Hindlimb muscle (tissue), 1 donor: ENCODE measurements at regions not wholly inside any gene's neighbourhood (a gene's known extent, or its start where the extent isn't known, plus 50 kb on each side); places are given as distances from the start of the nearest gene placed in this dataset.

Experiments used
- DNase-seq: peaks from one replicate; pipeline ENCODE4 v3.0.0-alpha.2; 2013

DNA sequence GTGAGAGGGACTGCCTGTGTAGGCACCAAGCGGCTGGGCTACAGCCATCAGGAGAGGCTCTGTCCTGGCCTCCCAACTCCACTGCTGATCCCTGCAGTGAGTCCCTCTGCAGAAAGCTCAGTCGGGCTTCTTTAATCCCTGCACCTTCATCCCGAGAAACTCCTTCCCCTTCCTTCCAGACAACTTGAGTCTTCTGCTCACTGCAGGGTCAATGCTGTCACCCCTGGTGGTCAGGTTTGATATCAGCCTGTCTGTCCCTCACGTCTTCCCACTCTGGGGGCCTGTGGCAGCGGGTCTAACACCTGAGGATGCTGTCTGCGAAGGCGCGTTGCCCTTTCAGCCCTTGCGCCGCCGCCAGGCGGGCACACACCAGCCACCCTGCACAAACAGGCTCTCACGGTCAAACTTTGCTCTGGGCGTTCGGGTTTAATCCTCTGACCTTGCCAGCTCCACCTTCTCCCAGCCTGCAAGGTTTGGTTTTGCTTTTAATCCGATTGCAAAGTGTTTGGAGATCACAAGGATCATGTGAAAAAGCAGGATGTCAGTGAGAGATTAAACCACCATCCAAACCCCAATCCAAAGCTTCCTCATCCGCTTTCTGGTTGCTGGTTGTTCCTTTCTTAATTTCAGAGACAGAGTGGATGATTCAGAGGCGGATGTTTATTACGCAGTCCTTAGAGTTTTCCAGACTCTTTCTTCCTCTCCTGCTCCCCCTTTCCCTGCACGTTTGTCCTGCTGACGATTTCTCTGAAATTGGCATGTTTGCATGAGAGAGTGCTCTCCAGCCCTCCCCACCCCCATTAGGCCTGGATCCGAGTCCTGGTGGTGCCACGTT lies 74.8 kb upstream of the SLC34A2 start:
- no peak for DNase-seq

DNA sequence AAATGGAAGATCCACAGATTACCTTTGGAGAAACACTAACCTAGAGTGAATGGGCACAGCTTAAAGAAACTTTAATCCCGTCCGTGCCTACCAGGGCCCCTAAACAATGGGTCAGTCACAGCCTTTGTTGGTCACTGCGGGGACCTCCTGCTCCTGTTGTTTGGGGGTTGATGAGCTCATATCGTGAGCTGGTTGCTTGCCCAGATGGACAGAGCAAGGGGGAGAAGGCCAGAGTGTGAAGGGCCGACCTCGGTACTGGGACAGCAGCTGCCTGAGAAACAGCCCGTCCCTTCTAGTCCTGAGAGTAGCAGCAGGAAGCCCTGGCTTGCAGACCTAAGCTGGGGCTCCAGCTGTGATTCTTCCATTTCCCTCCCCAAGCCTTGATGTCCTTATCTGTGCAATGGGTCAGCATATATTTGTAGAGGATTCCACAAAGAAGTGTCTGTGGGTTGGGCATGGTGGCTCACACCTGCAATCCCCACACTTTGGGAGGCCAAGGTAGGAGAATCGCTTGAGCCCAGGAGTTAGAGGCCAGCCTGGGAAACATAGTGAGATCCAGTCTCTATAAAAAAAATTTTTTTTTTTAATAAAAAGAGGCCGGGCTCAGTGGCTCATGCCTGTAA lies 69.6 kb upstream of the SLC34A2 start:
- no peak for DNase-seq

DNA sequence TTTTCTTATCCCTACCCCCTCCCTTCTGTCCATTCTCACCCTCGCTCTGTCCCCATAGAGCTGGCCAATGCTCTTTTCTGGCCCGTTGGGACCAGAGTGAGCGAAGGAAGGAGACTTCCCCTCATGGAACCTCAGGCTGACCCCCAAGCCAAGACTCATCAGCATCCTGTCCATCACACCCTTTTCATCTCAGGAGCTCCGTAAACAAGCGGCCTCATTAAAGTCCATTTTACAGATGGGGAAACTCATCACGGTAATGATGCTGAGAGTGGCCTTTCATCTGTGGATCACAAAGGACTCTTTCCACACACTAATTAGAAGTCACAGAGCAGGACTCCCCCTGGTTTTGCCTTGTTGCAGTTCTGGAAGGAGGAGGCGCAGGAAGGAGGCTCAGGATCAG lies 67.4 kb upstream of the SLC34A2 start:
- no peak for DNase-seq

DNA sequence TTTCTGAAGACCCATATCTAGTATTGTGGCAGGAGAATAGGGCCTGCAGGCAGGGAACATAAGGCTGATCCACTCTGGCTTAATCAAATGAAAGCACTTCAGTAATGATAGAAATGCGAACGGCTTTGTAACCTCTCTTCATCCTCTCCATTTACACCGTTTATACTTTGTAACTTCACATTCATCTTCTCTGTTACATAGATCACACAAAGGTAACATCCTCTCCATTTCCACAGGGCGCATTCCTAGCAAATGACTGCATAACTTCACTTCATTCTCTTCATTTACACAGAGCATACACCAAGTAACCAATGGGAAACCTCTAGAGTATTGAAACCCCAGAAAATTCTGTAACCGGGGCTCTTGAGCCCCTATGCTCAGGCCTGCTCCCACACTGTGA lies 65.5 kb upstream of the SLC34A2 start:
- DNase-seq, result no peak

DNA sequence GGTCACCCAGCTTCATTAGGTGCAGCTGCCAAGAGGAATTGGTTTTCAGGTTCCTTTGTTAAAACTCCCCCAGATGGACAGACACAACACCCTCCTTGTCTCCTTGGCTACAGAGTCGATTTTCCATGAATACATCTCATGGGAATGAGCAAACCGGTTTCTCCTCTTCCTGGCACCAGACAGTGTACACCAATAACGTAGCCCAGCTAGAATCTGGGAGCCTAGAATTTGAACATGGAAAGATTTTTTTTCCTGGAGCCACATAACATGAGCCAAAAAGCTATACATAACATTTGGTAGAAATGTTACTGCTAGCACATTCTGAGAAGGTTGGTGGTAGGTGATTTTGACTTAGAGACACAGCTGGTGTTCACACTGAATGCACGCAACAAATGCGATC lies 62.9 kb upstream of the SLC34A2 start:
- no peak for DNase-seq
